ENCODE measurements at regions not wholly inside any gene's neighbourhood (a gene's known extent, or its start where the extent isn't known, plus 50 kb on each side); places are given as distances from the start of the nearest gene placed in this dataset.

GRCh38 chr3:116966649-116967048 is 257.1 kb downstream of the TUSC7 start:
- no peak for DNase-seq (ENCODE audit: extremely low spot score in 2 of 2)
- H3K4me3 ChIP-seq = no peak overlapping the region
- no peaks in the 10 kb centered on the region for H3K27me3 ChIP-seq
- no peaks in the 10 kb centered on the region for H3K9me3 ChIP-seq
- intact Hi-C loops (cut with DNase I) = no loop called here
- no peak overlapping the region for H3K27ac ChIP-seq
- no peak for TF ChIP-seq POLR2AphosphoS5 (IDR thresholded peaks at IDR 0.05; ENCODE audit: insufficient read depth in 1 of 2, low read depth in 1 of 2)
- TF ChIP-seq CTCF (IDR thresholded peaks at IDR 0.05) = no peak
- H3K4me1 ChIP-seq = no peaks in the 10 kb centered on the region
- no peaks in the 10 kb centered on the region for H3K36me3 ChIP-seq

- H3K4me3 ChIP-seq = no peak overlapping the region
- no peaks in the 10 kb centered on the region for H3K4me1 ChIP-seq
- no peak for TF ChIP-seq CTCF (IDR thresholded peaks at IDR 0.05)
- TF ChIP-seq POLR2A (IDR thresholded peaks at IDR 0.05) = no peak
- TF ChIP-seq POLR2AphosphoS5 (IDR thresholded peaks at IDR 0.05; ENCODE audit: insufficient read depth in 1 of 2, low read depth in 1 of 2) = no peak
- no peaks in the 10 kb centered on the region for H3K36me3 ChIP-seq
- H3K27ac ChIP-seq = no peak overlapping the region
- H3K27me3 ChIP-seq = no peaks in the 10 kb centered on the region
- intact Hi-C loops (cut with DNase I) = no loop called here
- H3K9me3 ChIP-seq = no peaks in the 10 kb centered on the region
- no peak for DNase-seq (ENCODE audit: extremely low spot score in 2 of 2)
Measured at GRCh38 chr3:116969135-116969534, 259.6 kb downstream of the TUSC7 start.

GRCh38 chr3:116969646-116970045 is 260.1 kb downstream of the TUSC7 start:
- no peak overlapping the region for H3K4me3 ChIP-seq
- no peaks in the 10 kb centered on the region for H3K4me1 ChIP-seq
- no peaks in the 10 kb centered on the region for H3K27me3 ChIP-seq
- intact Hi-C loops (cut with DNase I) = no loop called here
- no peaks in the 10 kb centered on the region for H3K9me3 ChIP-seq
- H3K36me3 ChIP-seq = no peaks in the 10 kb centered on the region
- no peak overlapping the region for H3K27ac ChIP-seq
- DNase-seq (ENCODE audit: extremely low spot score in 2 of 2) = no peak
- TF ChIP-seq CTCF (IDR thresholded peaks at IDR 0.05) = no peak
- no peak for TF ChIP-seq POLR2AphosphoS5 (IDR thresholded peaks at IDR 0.05; ENCODE audit: insufficient read depth in 1 of 2, low read depth in 1 of 2)
- no peak for TF ChIP-seq POLR2A (IDR thresholded peaks at IDR 0.05)

- Histone ChIP-seq H3K9me3 (no peaks in the 10 kb centered on the region), H3K4me1 (no peaks in the 10 kb centered on the region), H3K27me3 (no peaks in the 10 kb centered on the region), H3K27ac (no peak overlapping the region), H3K4me3 (no peak overlapping the region), H3K36me3 (no peaks in the 10 kb centered on the region)
- intact Hi-C loops (cut with DNase I) = no loop called here
- TF ChIP-seq CTCF (IDR thresholded peaks at IDR 0.05) (no peak), POLR2AphosphoS5 (IDR thresholded peaks at IDR 0.05; ENCODE audit: insufficient read depth in 1 of 2, low read depth in 1 of 2) (no peak), POLR2A (IDR thresholded peaks at IDR 0.05) (no peak)
- DNase-seq (ENCODE audit: extremely low spot score in 2 of 2) = no peak
Measured at GRCh38 chr3:116971531-116971930, 262.0 kb downstream of the TUSC7 start.

- DNase-seq (ENCODE audit: extremely low spot score in 2 of 2) = no peak
- TF ChIP-seq POLR2AphosphoS5 (IDR thresholded peaks at IDR 0.05; ENCODE audit: insufficient read depth in 1 of 2, low read depth in 1 of 2) (no peak), CTCF (IDR thresholded peaks at IDR 0.05) (no peak), POLR2A (IDR thresholded peaks at IDR 0.05) (no peak)
- Histone ChIP-seq H3K27me3 (no peaks in the 10 kb centered on the region), H3K4me3 (no peak overlapping the region), H3K4me1 (no peaks in the 10 kb centered on the region), H3K36me3 (no peaks in the 10 kb centered on the region), H3K27ac (no peak overlapping the region), H3K9me3 (no peaks in the 10 kb centered on the region)
- intact Hi-C loops (cut with DNase I) = no loop called here
Measured at GRCh38 chr3:116974702-116975101, 265.1 kb downstream of the TUSC7 start.
